ENCODE measurements at regions not wholly inside any gene's neighbourhood (a gene's known extent, or its start where the extent isn't known, plus 50 kb on each side); places are given as distances from the start of the nearest gene placed in this dataset.
A peak's percentile ranks its signal among the peaks of the same experiment; 100 is the strongest.

DNA sequence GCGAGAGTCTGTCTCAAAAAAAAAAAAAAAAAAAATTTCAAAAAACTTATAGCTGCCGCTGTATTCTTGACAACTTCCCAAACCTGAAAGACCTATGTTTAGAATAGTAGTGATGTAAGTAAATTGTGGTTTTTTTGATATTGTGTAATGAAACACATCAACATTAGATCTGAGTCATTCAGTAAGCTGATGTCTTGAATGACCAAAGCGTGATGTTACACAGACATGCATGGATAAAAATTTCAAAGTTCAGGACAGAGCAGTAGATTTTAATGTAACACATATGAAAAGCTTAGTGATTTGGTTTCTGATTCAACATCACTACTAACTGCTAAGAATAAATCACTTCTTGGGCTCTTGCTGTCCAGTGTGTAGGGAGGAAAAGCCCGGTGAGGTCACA, 69.3 kb upstream of the MEX3C start:
- intact Hi-C loops (cut with DNase I): no loop called here
- no peak overlapping the region for H3K27ac ChIP-seq
- WGBS, 3 donors: 69 to 78% (median 74%) methylated on average over 4 of the region's 4 CpGs

DNA sequence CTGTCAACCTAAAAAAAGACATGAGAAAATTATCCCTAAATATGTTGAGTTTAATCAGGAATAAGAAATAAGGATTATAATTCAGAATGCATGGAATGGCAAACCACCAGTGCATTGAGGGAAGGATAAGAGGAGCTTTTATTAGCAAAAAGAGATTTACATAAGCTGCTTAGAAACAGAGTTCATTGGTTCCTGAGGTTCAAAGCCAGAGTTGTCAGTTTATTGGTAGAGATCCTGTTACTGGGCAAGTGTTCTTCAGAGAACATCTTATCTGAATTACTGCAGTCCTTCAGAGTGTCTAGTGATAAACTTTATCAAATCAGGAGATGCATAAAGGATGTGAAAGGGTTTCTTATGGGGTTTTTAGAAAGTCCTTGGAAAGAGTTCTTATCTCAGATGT, 76.0 kb upstream of the MEX3C start:
- no peaks in the 10 kb centered on the region for H3K36me3 ChIP-seq
- no peak overlapping the region for H3K4me3 ChIP-seq
- H3K9me3 ChIP-seq: no peaks in the 10 kb centered on the region
- DNase-seq: no peak
- H3K4me1 ChIP-seq (ENCODE audit: insufficient read depth): no peaks in the 10 kb centered on the region
- H3K27me3 ChIP-seq: no peaks in the 10 kb centered on the region
- no peak overlapping the region for H3K27ac ChIP-seq
- intact Hi-C loops (cut with DNase I): no loop called here
- TF ChIP-seq, protein P1, sequence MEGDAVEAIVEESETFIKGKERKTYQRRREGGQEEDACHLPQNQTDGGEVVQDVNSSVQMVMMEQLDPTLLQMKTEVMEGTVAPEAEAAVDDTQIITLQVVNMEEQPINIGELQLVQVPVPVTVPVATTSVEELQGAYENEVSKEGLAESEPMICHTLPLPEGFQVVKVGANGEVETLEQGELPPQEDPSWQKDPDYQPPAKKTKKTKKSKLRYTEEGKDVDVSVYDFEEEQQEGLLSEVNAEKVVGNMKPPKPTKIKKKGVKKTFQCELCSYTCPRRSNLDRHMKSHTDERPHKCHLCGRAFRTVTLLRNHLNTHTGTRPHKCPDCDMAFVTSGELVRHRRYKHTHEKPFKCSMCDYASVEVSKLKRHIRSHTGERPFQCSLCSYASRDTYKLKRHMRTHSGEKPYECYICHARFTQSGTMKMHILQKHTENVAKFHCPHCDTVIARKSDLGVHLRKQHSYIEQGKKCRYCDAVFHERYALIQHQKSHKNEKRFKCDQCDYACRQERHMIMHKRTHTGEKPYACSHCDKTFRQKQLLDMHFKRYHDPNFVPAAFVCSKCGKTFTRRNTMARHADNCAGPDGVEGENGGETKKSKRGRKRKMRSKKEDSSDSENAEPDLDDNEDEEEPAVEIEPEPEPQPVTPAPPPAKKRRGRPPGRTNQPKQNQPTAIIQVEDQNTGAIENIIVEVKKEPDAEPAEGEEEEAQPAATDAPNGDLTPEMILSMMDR (IDR thresholded peaks at IDR 0.05): no peak
- TF ChIP-seq POLR2A (IDR thresholded peaks at IDR 0.05) (no peak), EP300 (IDR thresholded peaks at IDR 0.05) (no peak)

More for the DNA sequence above, 69.3 kb upstream of the MEX3C start:
- no peaks in the 10 kb centered on the region for H3K9me3 ChIP-seq
- no peak for DNase-seq
- no peaks in the 10 kb centered on the region for H3K4me1 ChIP-seq (ENCODE audit: insufficient read depth)
- H3K4me3 ChIP-seq: no peak overlapping the region
- no peaks in the 10 kb centered on the region for H3K36me3 ChIP-seq
- no peak for TF ChIP-seq EP300 (IDR thresholded peaks at IDR 0.05)
- TF ChIP-seq POLR2A (IDR thresholded peaks at IDR 0.05): no peak
- TF ChIP-seq, protein P1 (IDR thresholded peaks at IDR 0.05): no peak
- H3K27me3 ChIP-seq: no peaks in the 10 kb centered on the region

DNA sequence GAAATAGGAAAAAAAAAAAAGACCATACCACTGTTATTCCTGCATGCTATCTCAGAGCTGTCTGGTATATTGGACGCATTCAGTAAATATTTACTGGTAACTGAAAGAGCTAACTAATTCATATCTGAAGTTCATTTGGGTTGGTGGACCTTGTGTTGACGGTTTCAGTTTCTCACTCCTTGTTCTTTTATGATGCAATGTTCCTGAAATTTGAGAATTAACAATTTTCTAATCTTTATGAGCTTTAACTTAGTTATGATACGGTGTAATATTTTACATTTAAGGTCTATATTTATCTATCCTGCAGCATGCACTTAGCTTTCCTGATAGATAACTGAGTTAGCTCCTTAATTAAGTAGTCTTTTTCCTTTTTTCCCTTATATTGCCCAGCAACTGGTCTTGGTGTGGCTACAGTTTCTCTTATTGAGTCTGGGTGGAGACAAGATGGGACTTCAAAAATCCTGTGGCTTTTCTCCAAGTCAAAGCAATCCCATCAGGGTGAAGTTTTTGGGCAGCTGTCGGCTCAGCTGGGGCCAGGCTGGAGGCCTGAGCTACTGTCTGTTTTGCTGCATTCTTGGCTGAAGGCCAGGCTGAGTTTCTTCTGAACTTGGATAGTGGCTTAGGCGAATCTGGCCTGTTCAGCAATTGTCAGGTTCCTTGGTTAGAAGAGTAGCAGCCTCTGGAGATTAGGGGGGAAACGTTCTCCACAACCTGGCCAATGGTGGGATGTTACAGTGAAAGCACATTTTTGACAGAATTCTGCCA, 78.4 kb upstream of the MEX3C start:
- Histone ChIP-seq H3K4me3 (no peak overlapping the region), H3K27me3 (no peaks in the 10 kb centered on the region), H3K9me3 (no peaks in the 10 kb centered on the region), H3K4me1 (ENCODE audit: insufficient read depth) (no peaks in the 10 kb centered on the region), H3K36me3 (no peaks in the 10 kb centered on the region), H3K27ac (no peak overlapping the region)
- WGBS, 3 donors: 12 to 23% (median 22%) methylated on average over 6 of the region's 6 CpGs
- TF ChIP-seq EP300 (IDR thresholded peaks at IDR 0.05) (no peak), POLR2A (IDR thresholded peaks at IDR 0.05) (no peak)
- TF ChIP-seq, protein P1 (IDR thresholded peaks at IDR 0.05): no peak
- intact Hi-C loops (cut with DNase I): no loop called here
- peak; percentile 32 to 60 (median 54) for DNase-seq

DNA sequence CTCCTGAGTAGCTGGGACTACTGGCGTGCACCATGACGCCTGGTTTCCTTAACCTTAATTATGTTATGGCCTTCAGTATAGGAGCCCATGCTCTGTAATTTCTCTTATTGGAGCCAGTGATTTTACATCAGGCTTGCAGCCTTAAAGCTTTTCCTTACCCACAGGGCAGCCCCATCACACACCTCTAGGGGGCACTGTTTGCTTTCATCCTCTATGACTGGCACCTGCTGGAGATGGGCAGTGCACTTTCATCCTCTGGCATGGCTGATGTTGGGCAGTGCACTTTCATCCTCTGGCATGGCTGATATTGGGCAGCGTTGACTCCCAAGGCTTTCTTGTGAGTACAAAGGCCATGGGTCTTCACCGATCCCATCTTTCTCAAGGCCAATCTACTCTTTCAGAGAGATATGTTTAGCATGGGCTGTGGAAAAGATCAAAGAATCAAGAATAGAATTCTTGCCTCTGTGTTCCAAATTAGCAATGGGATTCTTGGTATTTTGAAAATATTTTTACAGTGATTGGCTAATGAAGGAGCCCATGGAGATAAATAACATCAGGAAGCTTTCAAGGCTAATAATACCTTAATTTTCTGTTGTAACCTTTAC, 80.7 kb upstream of the MEX3C start:
- TF ChIP-seq, protein P1 (IDR thresholded peaks at IDR 0.05): no peak
- TF ChIP-seq POLR2A (IDR thresholded peaks at IDR 0.05) (no peak), EP300 (IDR thresholded peaks at IDR 0.05) (no peak)
- no peak overlapping the region for H3K27ac ChIP-seq
- WGBS, 3 donors: 86 to 93% (median 86%) methylated on average over 4 of the region's 4 CpGs
- intact Hi-C loops (cut with DNase I): no loop called here
- no peak overlapping the region for H3K4me3 ChIP-seq
- no peaks in the 10 kb centered on the region for H3K27me3 ChIP-seq
- no peaks in the 10 kb centered on the region for H3K36me3 ChIP-seq
- DNase-seq: no peak
- no peaks in the 10 kb centered on the region for H3K4me1 ChIP-seq (ENCODE audit: insufficient read depth)
- H3K9me3 ChIP-seq: no peaks in the 10 kb centered on the region

All from ovary (tissue), 7 donors.